Aorta (tissue), 5 donors: ENCODE measurements at regions not wholly inside any gene's neighbourhood (a gene's known extent, or its start where the extent isn't known, plus 50 kb on each side); places are given as distances from the start of the nearest gene placed in this dataset.

ENCODE experiments used
- ATAC-seq: fragments of 200-7000 bp; cut with Tn5 transposase; one replicate; pipeline ENCODE4 v1.9.1; 2022; ENCODE audit warnings: moderate library complexity; ENCODE audit not compliant: low FRiP score
- DNase-seq, 2 donors: peaks; one replicate each; pipeline ENCODE4 v3.0.0-alpha.2; 2020
- H3K27ac ChIP-seq, 2 donors: one replicate each; pipeline ENCODE4 v1.5.1; 2013; ENCODE audit warnings: low read length in 2 of 2, mild to moderate bottlenecking in 2 of 2, moderate library complexity in 2 of 2, control low read depth in 1 of 2, inconsistent platforms in 1 of 2, low read depth in 1 of 2
- H3K27me3 ChIP-seq, 2 donors: one replicate each; pipeline ENCODE4 v1.6.1; 2013; ENCODE audit warnings: control low read depth in 1 of 2, low read length in 1 of 2, mild to moderate bottlenecking in 1 of 2, moderate library complexity in 1 of 2; ENCODE audit not compliant: insufficient read depth in 2 of 2, control insufficient read depth in 1 of 2
- H3K36me3 ChIP-seq, 2 donors: one replicate each; pipeline ENCODE4 v1.6.1; 2013; ENCODE audit warnings: control low read depth in 1 of 2, low read length in 1 of 2, mild to moderate bottlenecking in 1 of 2; ENCODE audit not compliant: insufficient read depth in 2 of 2, control insufficient read depth in 1 of 2
- H3K4me1 ChIP-seq, 2 donors: one replicate each; pipeline ENCODE4 v1.6.1; 2013; ENCODE audit warnings: low read length in 2 of 2, control low read depth in 1 of 2, mild to moderate bottlenecking in 1 of 2, moderate library complexity in 1 of 2; ENCODE audit not compliant: insufficient read depth in 2 of 2, control insufficient read depth in 1 of 2
- H3K4me3 ChIP-seq, 2 donors: one replicate each; pipeline ENCODE4 v1.5.1; 2013; ENCODE audit warnings: low read length in 2 of 2, control low read depth in 1 of 2, mild to moderate bottlenecking in 1 of 2
- H3K9me3 ChIP-seq: one replicate; pipeline ENCODE4 v1.6.1; 2013; ENCODE audit warnings: mild to moderate bottlenecking, low read length; ENCODE audit not compliant: control insufficient read depth
- WGBS, 2 donors: extraction: QIAGEN DNeasy Blood & Tissue Kit; methylation state at CpG; one replicate each; pipeline ENCODE4 v1.1.7; 2013; 5-methylcytosine and 5-hydroxymethylcytosine counted together
- intact Hi-C, 2 donors: fragments of 100-400 bp; cut with DNase I; formaldehyde crosslinking; loops; one replicate each; pipeline versions ENCODE4 v1.14.2 to v1.15.0; 2022
- donor health status: healthy with polysubstance abuse.
- donor health status: Bipolar disorder and iron deficiency.
- donor health status: DM: no; HTN: no; CAD: no.
- donor health status: DM: no; HTN: no; CAD: no.
- donor health status: DM: yes; HTN: yes; CAD: no.

GRCh38 chrX:76931518-76931917 lies 504.0 kb downstream of the MAGEE1 start:
- Histone ChIP-seq H3K36me3 (no peaks in the 10 kb centered on the region), H3K9me3 (no peaks in the 10 kb centered on the region), H3K27ac (no peak overlapping the region), H3K27me3 (no peaks in the 10 kb centered on the region), H3K4me3 (no peak overlapping the region), H3K4me1 (no peaks in the 10 kb centered on the region)
- intact Hi-C loops, result no loop called here
- ATAC-seq (no peak), DNase-seq (no peak)
- 64 to 87% methylated on average over 6 of the region's 6 CpGs for WGBS, 2 donors

- no peak for ATAC-seq
- H3K27me3 ChIP-seq, result no peaks in the 10 kb centered on the region
- intact Hi-C loops, result no loop called here
These were observed 489.7 kb upstream of the FGF16 start for GRCh38 chrX:76957485-76957884.

GRCh38 chrX:76971393-76972376 lies 475.5 kb upstream of the FGF16 start:
- no peaks in the 10 kb centered on the region for H3K36me3 ChIP-seq
- 2 to 4% methylated on average over 1 of the region's 1 CpG for WGBS, 2 donors
- intact Hi-C loops, result no loop called here
- ATAC-seq (no peak), DNase-seq (no peak)
- H3K4me1 ChIP-seq, result no peaks in the 10 kb centered on the region
- no peaks in the 10 kb centered on the region for H3K9me3 ChIP-seq
- no peak overlapping the region for H3K4me3 ChIP-seq
- H3K27me3 ChIP-seq, result no peaks in the 10 kb centered on the region
- peak overlapping the region in 1 of 2 donors; percentile 89 for H3K27ac ChIP-seq

More at GRCh38 chrX:76957485-76957884, 489.7 kb upstream of the FGF16 start:
- H3K9me3 ChIP-seq, result no peaks in the 10 kb centered on the region
- no peak overlapping the region for H3K27ac ChIP-seq
- DNase-seq, result no peak
- 59 to 91% methylated on average over 1 of the region's 1 CpG for WGBS, 2 donors
- no peak overlapping the region for H3K4me3 ChIP-seq
- H3K4me1 ChIP-seq, result no peaks in the 10 kb centered on the region
- H3K36me3 ChIP-seq, result no peaks in the 10 kb centered on the region

GRCh38 chrX:76977452-76977851 lies 469.7 kb upstream of the FGF16 start:
- H3K27ac ChIP-seq, result no peak overlapping the region
- 31 to 32% methylated on average over 2 of the region's 2 CpGs for WGBS, 2 donors

GRCh38 chrX:76987381-76987780 lies 459.8 kb upstream of the FGF16 start:
- Histone ChIP-seq H3K27ac (no peak overlapping the region), H3K9me3 (no peaks in the 10 kb centered on the region), H3K4me3 (no peak overlapping the region), H3K27me3 (no peaks in the 10 kb centered on the region), H3K4me1 (no peaks in the 10 kb centered on the region), H3K36me3 (no peaks in the 10 kb centered on the region)
- DNase-seq (no peak), ATAC-seq (no peak)
- 45 to 58% methylated on average over 4 of the region's 4 CpGs for WGBS, 2 donors
- intact Hi-C loops, result no loop called here

More at GRCh38 chrX:76977452-76977851, 469.7 kb upstream of the FGF16 start:
- intact Hi-C loops, result no loop called here
- ATAC-seq (no peak), DNase-seq (no peak)
- Histone ChIP-seq H3K36me3 (no peaks in the 10 kb centered on the region), H3K9me3 (no peaks in the 10 kb centered on the region), H3K27me3 (no peaks in the 10 kb centered on the region), H3K4me3 (no peak overlapping the region), H3K4me1 (peaks cover 0 to 3% of the 10 kb centered on the region in 2 donors)

- H3K4me3 ChIP-seq, result no peak overlapping the region
- no peak overlapping the region for H3K27ac ChIP-seq
- H3K36me3 ChIP-seq, result no peaks in the 10 kb centered on the region
- no peaks in the 10 kb centered on the region for H3K9me3 ChIP-seq
- no peak for ATAC-seq
- H3K27me3 ChIP-seq, result no peaks in the 10 kb centered on the region
- WGBS, 2 donors, result 91 to 98% methylated on average over 9 of the region's 9 CpGs
- intact Hi-C loops, result no loop called here
- no peak for DNase-seq
- H3K4me1 ChIP-seq, result no peaks in the 10 kb centered on the region
These were observed 450.5 kb upstream of the FGF16 start for GRCh38 chrX:76996641-76997040.

GRCh38 chrX:77003530-77003929 lies 443.7 kb upstream of the FGF16 start:
- Histone ChIP-seq H3K4me1 (peaks cover 0 to 2% of the 10 kb centered on the region in 2 donors), H3K27me3 (no peaks in the 10 kb centered on the region), H3K27ac (peak overlapping the region in 1 of 2 donors; percentile 19), H3K9me3 (no peaks in the 10 kb centered on the region), H3K36me3 (no peaks in the 10 kb centered on the region), H3K4me3 (no peak overlapping the region)
- intact Hi-C loops, result no loop called here
- 15 to 42% methylated on average over 1 of the region's 1 CpG for WGBS, 2 donors
- no peak for ATAC-seq
- no peak for DNase-seq

- no peaks in the 10 kb centered on the region for H3K9me3 ChIP-seq
- 39 to 41% methylated on average over 3 of the region's 3 CpGs for WGBS, 2 donors
- peaks cover 0 to 2% of the 10 kb centered on the region in 2 donors for H3K4me1 ChIP-seq
- H3K36me3 ChIP-seq, result no peaks in the 10 kb centered on the region
- no peak for ATAC-seq
- H3K4me3 ChIP-seq, result no peak overlapping the region
- intact Hi-C loops, result no loop called here
- H3K27me3 ChIP-seq, result no peaks in the 10 kb centered on the region
- DNase-seq, result no peak
- H3K27ac ChIP-seq, result peak overlapping the region in 1 of 2 donors; percentile 48
These were observed 443.2 kb upstream of the FGF16 start for GRCh38 chrX:77003956-77004355.

GRCh38 chrX:77009691-77010090 lies 437.5 kb upstream of the FGF16 start:
- H3K36me3 ChIP-seq, result no peaks in the 10 kb centered on the region

More at GRCh38 chrX:77009691-77010090, 437.5 kb upstream of the FGF16 start:
- DNase-seq, result peak; percentile 67 to 84
- Histone ChIP-seq H3K9me3 (no peaks in the 10 kb centered on the region), H3K27ac (no peak overlapping the region), H3K27me3 (no peaks in the 10 kb centered on the region), H3K4me3 (no peak overlapping the region), H3K4me1 (no peaks in the 10 kb centered on the region)
- 10 to 29% methylated on average over 2 of the region's 2 CpGs for WGBS, 2 donors
- intact Hi-C loops, result loop anchor here in 1 of 2 donors (5.0 kb wide), 1 partner anchor 92 kb away; no protein-coding TSS in a partner anchor
- peak; percentile 39 for ATAC-seq
